Stimulated activated CD8-positive, alpha-beta memory T cell treated with anti-CD3 and anti-CD28 coated beads, Interleukin-4, amount 100 ng/mL, for 1 hour (primary cell): ENCODE measurements at regions not wholly inside any gene's neighbourhood (a gene's known extent, or its start where the extent isn't known, plus 50 kb on each side); places are given as distances from the start of the nearest gene placed in this dataset.
"Not testable (repeated sequence)": the region's sequence is repeated elsewhere in the genome, so short reads cannot be mapped to it uniquely, and the experiment has no call there.

Experiments used
- DNase-seq, 2 donors: peaks; one replicate each; pipeline ENCODE4 v3.0.0-alpha.2; 2020; ENCODE audit warnings: low read depth in 2 of 2, low spot score in 1 of 2

DNA sequence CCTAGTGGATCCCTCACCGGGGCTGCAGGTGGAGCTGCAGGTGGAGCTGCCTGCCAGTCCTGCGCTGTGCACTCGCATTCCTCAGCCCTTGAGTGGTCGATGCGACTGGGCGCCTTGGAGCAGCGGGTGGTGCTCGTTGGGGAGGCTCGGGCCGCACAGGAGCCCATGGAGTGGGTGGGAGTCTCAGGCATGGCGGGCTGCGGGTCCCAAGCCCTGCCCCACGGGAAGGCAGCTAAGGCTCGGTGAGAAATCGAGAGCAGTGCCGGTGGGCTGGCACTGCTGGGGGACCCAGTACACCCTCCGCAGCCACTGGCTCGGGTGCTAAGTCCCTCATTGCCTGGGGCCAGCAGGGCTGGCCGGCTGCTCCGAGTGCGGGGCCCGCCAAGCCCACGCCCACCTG is 351.8 kb upstream of the CITED2 start:
- not testable (repeated sequence) for DNase-seq

DNA sequence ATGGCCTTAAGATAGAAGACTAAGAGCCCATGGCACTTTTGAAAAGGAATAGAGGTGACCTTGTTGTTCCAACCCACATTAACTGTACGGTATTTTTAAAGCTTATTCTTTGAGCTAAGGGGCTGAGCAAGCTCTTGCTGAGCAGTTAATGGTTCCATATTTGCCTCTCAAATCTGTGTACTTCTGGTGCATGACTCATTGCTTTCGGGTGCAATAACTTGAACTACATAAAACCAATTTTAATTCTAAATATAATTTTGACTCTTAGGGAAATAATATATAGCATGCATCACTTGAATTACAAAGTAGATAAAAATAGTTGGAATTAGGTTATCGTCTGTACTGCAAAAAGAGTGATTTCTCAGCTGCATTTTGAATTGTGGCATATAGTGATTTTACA is 348.1 kb upstream of the CITED2 start:
- DNase-seq, result no peak

DNA sequence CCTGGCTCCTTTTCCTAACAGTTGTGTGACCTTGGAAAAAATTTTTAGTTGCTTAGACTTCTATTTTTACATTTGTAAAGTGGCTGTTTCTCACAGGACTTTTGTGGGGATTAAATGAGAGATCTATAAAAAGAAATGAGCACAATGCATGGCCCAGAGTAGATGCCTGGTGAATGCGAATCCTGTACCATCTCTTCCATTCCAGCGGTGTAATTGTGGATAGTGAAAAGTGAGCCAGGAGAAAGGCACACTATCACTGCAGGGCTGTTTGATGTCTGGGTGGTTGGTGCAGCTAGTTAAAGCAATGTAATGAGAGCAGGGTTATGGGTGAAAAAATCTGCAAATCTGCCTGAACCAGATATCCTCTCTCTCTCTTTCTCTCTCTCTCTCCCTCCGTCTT is 347.5 kb upstream of the CITED2 start:
- no peak for DNase-seq

DNA sequence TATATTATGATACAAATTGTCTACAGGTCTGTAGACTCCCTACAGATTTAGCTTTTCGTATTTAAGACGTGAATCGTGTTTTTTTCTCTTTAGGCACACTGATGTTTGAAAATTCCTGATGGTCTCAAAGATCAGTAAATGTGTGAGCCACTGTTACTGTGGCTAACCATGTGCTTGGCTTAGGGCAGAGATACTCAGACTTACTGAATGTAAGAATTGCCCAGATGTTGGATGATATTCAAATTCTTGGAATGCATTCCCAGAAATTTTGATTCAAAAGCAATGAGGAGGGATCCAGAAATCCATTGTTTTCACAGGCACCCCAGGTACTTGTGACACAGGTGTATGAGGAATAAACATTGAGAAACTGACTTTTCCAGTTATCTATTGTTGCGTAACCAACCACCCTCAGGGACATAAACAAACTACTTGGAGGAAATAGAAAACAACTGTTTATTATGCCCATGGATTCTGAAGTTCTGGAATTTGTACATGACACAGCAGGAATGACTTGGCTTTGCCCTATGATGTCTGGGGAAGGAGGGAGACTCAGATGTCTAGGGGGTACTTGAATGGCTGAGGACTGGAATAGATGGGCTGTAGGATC is 339.6 kb upstream of the CITED2 start:
- DNase-seq, result no peak

DNA sequence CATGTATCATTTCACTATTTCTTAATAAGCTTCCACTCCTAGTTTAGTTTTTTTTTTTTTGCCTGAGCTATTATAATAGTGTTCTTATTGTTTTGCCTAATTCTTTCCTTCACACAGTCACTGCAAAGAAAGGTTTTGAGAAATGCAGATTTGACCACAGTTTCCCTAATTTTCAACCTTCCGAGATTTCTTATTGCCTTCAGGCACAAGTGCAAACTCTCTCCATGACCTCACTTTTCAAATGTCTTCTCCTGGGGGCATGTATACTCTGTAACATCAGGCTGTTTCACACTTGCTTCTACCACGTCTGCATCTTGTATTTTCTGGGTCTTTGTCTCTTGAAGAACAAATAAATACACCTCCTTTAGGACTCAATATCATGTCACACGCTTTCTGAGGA is 339.0 kb upstream of the CITED2 start:
- no peak for DNase-seq

DNA sequence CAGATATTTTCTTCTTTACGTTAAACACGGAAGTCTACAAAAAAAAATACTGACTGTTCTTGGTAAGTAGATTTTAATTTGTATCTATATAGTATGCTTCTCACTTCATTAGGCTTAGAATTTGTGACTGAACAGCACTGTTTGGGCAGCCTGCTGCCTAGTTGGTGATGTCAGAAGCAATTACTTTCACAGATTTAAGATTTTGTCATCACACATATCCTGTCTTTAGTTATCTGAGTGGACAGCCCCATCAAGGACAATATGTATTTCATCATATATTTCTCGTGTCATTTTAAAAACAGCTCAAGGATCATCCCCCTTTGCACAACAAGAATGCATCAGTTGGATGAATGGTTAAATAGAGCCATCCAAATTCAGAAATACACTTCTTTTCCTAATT is 338.4 kb upstream of the CITED2 start:
- DNase-seq, result no peak

DNA sequence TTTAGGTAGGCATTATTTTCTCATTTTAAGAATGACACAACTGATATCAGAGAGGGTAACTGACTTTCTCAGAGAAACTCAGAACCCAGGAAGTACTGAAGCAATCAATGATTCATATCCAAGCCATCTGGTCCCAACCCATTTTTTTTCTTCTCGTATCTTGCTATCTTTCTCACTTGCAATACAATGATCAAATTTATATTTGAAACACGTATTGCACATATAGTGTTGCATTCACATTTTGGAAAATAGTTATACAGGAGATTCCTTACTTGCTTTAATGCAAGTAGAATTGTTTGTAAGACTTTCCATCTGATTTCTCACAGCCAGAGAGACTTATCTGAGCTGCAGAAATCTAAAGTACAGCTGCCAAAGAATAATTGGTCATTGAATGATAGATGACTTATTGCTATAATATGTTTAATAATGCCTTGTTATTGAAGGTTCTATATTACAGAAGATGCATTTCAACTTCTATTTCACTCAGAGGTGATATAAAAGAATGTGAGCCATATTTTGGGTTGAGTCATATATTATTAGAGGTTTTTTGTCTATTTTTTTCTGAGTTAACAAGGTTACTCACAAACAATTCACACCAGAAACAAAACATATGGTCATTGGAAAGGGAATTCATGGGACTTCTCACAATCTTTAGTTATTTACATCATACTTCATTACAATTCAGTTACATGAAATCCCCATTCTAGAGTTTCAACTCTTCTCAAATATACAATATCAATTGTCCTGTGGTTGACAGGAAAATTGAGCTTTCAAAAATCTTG is 337.5 kb upstream of the CITED2 start:
- no peak for DNase-seq

DNA sequence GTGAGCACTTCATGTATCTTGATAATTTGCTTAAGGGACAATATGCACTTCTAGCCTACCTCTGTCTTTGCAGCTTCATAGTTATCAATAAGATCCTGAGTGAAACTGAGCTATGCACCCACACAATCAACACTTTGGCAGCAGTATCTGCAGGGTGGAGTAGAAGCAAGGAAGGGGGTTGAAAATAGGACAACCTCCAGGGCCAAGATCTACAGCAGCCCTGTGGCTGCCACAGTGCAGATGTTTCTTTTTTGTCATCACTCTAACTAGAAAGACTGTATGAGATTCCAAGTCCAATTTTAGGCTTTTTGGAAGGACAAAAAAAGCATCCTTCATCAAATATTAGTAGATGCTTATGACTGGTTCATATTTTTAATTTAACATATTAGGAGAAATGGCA is 336.1 kb upstream of the CITED2 start:
- DNase-seq, result no peak

DNA sequence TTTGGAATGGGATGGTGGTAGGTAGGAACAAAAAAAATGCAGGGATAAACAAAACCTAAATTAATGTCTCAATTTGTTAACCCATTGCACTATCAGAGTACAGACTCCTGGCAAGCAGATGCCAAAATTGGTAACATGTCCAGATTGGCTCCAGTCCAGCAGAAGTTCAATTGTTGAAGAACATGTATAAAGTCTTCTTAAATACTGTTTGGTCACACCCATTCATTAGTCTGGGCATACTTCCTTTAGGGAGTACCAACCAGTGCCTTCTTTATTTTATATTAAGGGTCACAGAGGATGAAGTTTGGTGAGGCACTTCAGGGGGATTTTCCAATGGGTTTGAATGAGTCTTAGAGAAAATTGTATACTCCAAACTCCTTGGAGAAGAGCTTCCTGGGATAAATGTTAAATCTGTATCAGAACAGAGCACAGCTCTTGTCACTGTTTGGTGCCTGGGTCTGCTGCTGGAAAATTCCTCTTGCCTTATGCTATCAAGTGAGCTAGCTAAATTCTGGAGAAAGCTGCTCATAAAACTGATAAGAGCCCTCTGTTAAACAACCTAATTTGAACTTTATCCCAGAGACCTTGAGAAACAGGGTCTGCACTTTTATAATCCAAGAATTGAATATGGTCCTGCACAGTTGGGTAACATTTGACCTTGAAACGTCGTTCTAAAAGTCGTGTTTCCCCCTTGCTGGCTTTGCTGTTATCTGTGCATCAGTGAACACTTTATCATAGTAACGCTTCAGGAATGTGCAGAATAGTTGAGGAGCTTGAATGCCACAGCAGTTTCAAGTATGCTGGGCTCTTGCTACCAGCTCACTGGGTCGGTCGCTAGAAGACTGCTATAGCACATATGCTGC is 334.1 kb upstream of the CITED2 start:
- no peak for DNase-seq

DNA sequence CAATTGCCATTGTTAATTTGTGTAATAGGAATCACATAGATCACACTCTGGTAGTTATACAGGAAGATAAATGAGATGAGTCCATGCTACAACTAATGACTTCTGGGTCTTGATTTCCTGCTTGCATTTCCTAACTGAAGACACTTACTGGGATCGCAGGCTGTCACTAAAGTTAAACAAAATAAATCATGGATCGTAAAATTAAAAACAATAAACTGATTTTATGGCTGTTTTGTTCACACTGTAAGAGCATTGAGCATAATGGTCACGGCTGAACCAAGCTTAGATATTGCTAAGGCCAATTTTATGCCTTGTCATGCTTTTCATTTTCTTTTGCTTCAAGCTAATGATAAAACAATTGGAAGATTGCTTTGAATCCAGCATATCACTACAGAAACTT is 332.5 kb upstream of the CITED2 start:
- DNase-seq, result no peak

DNA sequence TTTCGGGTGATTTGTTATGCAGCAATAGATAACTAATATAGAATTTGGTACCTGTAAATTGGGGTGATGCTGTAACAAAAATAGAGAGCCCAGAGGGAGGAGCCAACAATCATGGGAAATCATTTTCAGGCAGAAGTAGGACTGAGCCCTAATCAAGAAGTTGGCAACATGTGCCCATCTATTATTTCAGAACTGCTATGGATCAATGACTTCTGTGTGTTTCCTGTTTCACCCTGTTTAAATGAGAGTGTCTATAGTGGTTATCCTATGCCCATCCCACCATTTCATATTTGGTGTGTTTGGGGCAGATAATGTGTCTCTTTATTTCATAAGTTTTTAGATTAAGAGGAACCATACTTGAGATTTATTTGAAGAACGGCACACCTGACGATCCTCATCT is 330.8 kb upstream of the CITED2 start:
- DNase-seq, result no peak

DNA sequence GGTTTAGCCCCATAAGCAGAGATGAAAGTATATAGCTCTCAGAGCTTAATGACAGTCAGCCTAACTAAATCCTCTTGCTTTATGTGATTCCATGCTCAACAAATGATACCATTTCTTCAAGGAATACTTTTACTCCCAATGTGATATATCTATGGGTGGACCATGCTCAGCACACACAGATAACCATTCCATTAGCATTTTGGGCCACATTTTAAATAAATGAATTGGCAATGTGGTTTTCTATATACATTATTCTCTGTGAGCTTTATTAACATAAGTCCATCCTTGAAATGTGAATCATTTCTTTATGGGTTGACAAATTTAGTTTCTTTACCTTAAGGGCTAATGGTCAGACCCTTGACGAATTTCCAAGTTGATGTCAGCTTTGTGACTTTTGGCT is 329.3 kb upstream of the CITED2 start:
- DNase-seq, result no peak

DNA sequence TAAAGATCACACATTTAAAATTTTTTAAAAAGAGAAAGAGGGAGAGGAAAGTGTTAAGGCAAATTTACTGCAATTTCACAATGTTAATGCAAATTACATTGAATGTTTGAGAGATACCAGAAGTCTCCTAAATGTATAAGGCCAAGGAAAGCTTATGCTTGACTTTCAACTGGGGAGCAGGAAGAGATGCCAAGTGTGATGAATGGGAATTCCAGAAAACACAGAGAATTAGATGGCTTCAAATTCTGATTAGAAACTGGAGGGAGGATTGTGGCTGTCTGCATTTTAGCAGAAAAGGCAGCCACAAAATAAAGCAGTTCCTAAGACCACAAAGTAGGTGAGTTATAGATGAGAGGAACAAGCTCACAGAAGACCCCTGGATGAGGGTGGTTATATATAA is 328.3 kb upstream of the CITED2 start:
- no peak for DNase-seq

DNA sequence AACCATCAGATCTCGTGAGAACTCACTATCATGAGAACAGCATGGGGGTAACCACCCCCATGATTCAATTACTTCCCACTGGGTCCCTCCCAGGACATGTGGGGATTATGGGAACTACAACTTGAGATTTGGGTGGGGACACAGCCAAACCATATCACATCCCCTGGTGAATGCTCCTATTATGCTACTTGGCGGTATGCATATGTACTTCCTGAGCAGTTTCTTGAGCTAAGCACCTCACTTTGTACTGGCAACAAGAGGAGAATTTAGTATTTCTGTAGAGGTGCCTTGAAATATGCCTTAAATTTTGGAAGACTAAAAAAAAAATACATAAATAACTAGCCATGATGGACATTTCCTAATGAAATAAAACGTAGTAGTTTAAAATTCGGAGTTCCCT is 327.2 kb upstream of the CITED2 start:
- DNase-seq, result no peak

DNA sequence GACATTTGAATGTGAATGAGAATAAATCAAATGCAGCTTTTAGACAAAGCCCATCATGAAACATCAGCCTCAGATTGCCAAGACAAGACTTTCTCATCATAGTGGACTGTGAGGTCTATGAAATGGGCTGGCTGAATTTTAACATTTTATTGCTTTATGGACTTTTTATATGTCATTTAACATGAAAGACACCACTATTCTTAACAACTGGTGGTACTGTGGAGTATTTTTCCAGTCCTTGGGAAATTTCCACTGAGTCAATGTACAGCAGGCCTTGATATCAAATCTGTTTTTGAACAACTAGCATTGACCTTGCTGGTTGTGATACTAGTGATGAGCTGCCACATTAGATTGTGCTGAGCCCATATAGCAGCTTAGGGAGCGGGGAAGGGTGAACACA is 326.6 kb upstream of the CITED2 start:
- no peak for DNase-seq

DNA sequence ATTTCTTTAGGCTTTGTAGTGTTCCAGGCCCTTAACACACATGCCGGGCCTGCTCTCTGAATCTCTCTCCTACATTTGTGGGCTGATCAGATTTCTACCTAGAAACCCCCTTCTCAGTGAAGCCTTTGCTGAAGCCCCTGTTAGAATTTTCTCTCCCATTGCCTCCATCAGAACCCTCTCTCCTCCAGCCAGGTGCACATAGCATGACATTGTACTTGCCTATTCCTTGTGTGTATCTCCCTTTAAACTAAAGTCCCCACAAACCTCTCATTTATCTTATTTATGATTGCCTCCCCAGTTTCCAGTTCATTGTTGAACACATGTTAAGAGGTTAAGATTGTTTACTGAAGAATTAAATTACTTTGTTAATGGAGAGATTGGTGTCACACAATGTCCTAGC is 325.5 kb upstream of the CITED2 start:
- DNase-seq, result no peak

DNA sequence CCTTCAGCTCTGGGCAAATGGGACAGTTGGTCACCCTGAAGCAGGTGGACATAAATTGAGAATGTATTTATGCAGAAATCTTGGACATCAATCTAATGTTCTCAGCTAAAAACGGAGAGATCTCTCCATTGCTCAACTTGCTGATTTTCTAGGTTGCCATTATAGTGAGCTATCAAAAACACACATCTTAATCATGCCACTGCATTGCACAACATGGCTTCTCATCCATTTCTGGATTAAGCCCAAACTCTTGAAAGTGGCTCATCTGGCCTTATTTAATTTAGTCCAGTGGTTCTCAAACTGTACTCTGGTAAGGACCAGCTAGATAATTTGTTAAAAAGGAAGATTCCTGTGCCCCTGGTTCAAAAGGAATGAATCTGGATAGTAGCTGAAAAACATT is 324.9 kb upstream of the CITED2 start:
- no peak for DNase-seq

DNA sequence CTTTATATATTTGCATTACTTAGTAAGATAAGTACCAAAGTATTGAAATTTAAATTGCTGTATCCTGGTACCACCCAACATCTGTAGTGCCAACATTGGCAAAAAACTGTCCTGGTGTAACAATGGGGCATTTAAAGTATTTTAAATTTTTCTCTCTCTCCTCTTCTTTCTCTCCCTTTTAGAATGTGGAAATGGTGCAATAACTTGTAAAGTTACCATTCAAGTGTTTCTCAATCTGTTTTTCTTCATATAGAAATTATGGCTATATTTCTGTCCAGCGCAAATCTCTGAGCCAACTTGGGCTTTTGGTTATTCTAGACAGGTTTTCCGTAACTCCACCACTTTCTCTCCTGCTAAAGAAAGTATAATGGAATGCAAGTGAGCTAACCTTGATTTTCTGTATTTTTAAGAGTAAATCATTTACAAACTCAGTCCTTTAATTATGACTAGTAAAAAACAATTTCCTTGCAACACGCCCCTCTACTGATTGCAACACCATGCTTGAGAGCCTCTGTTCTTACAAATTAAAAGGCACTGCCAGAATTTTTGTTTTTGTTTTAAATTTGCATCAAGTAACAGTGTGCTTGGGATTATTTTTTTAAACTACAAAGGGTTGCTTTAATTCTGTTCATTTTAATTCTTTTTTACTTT is 324.2 kb upstream of the CITED2 start:
- DNase-seq, result no peak

DNA sequence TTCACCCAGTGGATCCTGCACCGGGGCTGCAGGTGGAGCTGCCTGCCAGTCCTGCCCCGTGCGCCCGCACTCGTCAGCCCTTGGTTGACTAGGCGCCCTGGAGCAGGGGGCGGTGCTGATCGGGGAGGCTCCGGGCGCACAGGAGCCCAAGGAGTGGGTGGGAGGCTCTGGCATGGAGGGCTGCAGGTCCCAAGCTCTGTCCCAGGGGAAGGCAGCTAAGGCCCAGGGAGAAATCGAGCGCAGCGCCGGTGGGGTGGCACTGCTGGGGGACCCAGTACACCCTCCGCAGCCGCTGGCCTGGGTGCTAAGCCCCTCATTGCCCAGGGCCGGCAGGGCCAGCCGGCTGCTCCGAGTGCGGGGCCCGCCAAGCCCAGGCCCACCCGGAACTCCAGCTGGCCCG is 323.4 kb upstream of the CITED2 start:
- not testable (repeated sequence) for DNase-seq

DNA sequence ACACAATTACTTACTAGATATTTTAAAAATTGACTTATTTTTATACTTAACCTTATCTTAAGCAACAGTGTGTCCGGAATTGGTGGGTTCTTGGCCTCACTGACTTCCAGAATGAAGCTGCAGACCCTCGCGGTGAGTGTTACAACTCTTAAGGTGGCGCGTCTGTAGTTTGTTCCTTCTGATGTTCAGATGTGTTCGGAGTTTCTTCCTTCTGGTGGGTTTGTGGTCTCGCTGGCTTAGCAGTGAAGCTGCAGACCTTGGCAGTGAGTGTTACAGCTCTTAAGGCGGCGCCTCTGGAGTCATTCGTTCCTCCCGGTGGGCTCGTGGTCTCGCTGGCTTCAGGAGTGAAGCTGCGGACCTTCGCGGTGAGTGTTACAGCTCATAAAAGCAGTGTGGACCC is 322.5 kb upstream of the CITED2 start:
- DNase-seq, result not testable (repeated sequence)

DNA sequence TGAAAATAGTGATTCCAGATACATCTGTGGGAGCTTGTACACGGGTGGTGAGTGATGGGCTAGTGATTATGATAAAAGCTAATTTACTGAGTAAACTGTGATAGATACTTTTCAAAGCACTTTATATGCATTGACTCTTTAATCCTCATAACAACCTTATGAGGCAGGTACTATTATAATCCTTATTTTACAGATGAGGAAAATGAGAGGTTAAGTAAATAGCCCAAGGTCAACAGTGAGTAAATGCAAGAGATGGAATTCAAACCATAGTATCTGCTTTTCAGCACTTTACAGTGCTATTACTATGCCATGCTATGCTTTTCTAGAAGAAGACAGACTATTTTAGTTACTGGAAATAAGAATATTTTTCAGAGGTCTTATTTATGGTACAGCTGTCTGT is 320.9 kb upstream of the CITED2 start:
- DNase-seq, result no peak

DNA sequence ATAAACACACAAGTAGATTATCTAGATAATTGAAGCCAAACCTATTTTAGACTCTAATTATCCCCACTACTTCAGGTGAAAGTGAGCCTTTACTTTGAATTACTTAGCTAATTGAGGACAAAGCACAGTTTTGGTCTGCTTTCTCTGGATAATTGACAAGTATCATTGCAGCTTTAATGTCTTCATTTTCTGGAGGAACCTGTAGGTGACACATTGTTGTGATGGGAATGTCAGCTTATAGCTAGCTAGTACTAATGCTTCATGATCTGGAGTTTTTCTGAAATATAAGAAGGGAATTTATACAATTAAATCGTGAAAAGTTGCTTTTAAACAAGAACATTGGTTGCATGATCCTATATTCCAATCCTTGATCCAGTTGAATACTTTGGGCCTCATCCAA is 319.3 kb upstream of the CITED2 start:
- no peak for DNase-seq
